Fibroblast of peridontal ligament (primary cell): ENCODE measurements at regions not wholly inside any gene's neighbourhood (a gene's known extent, or its start where the extent isn't known, plus 50 kb on each side); places are given as distances from the start of the nearest gene placed in this dataset.

ENCODE experiments used
- DNase-seq: peaks from one replicate; pipeline ENCODE4 v3.0.0-alpha.2; 2010; ENCODE audit errors: extremely low read depth

DNA sequence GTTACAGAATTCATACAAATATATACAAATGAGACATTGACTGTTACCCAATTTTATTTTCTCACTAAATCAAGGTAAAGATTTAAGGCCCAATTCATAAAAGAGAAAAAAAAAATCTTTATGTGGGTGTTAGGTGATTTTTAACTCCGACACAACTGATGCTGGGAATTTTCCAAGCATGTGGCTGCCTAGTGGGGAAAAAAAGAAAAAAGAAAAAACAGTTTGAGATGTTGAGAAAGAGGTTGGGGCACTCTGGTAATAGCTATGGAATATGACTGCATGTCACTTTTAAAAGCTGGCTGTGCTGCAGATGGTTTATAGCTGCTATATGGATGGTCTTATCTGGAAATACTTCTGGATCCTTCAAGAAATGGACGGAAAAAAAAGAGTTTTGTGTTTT, 739.9 kb upstream of the SOX9 start:
- no peak for DNase-seq

DNA sequence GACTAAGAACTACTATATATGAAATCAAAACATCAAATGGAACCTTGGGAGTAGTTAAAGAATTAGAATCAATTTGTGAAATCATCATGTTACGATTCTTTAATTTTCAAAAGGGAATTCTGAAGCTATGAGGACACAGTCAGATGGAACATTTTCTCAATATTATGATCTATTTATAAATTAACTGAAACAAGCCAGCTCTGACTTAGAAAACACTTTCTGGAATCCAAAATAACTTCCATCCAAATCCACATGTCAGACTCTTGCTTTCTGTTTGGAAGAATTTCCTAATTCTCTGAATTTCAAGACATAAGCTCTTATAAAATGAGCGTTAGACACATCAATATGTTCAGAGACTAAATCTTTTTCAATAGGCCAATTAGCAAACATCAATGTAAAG, 737.7 kb upstream of the SOX9 start:
- peak; percentile 30 for DNase-seq

DNA sequence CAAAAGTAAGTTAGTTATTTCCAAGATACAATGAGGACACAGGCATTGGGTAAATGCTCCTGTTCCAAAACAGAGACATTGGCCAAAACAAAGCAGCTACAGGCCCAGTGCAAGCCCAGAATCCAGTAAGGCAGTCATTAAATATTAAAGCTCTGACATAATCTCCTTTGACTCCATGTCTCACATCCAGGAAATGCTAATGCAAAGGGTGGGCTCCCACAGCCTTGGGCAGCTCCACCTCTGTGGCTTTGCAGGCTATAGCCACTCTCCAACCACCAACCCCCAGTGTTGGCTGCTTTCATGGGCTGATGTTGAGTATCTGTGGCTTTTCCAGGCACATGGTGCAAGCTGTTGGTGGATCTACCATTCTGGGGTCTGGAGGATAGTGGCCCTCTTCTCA, 733.4 kb upstream of the SOX9 start:
- no peak for DNase-seq

DNA sequence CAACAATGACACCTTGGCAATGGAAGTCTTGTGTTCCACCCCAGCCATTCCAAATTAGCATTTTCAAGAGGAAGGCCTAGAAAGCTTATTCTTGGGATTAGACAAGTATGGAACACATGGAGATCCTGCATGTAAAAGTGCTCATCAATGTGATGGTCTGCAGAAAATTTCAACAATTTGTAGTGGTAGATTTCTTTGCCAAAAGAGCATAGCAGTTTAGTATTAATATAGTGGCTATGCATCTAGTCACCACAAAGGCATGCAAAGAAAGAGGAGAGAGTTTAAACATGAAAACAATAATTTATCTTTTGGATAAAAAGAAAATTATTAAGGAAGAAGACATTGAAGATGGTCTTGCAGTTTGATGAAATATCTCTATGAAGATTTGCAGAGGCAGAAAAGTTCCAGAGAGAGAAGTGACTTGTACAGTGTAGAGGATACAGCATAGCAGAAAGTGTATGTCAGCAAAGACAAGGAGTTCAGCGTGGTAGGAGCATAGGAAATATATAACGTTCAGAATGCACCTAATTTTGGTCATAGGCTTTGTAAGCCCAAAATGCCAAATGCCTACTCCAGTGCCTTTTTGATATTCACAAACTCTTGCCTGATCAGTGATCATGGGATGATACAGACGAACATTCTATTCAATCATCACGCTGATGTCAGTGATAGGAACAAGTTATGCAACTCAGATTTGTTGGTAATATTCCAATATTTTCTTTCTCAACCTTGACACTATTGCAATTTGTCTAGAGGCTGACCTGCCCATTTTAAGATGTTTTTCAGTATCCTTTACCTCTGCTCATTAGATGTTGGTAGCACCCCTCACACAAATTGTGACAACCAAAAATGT, 727.9 kb upstream of the SOX9 start:
- peak; percentile 73 for DNase-seq

DNA sequence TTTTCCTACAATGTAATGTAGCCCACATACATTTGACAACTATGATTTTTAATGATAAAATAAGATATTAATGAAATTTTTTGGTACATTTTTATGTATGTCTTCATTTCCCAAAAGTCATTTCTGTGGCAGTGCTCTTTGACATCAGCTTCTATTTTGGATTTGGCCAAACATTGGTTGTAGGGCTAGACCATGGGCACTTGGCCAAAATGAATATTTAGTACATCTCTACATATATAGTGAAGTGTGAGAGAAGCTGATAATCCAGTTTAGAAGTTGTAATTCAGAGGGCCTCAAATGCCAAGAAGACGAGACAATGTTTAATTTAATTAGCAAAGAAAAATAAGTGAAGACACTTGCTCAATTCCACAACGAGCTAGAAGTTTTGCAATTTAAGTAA, 724.9 kb upstream of the SOX9 start:
- DNase-seq, result peak; percentile 35

DNA sequence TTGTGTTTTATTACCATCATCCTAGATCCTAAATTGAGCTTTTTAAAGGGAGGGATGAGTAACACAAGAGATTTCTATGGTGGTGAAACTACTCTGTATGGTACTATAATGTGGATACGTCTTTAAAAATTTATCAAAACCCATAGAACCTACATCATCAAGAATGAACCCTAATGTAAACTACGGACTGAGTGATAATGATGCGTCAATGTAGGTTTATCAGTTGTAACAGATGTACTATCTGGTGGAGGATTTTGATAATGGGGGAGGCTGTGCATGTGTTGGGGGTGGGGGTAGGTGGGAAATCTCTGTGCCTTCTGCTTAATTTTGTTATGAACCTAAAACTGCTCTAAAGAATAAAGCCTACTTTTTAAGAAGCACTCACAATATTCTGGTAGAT, 724.1 kb upstream of the SOX9 start:
- DNase-seq, result no peak

DNA sequence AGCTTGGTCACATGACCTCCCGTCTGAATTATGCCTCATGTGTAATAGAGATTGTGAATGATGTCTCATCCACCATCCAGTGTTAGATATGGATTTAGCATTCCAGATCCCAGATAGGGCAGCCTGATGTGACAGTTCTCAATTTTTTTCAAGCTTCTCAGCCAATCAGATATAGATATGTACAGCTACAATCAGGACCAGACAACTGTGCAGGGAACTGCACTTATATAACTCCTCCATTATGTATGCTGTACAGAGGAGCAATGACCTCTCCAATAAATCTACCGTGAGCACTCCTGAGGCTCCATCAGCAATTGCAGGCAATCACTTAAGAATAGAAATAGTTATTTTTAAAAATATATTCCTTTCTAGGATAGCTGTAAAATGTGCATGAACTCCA, 722.8 kb upstream of the SOX9 start:
- DNase-seq, result no peak

DNA sequence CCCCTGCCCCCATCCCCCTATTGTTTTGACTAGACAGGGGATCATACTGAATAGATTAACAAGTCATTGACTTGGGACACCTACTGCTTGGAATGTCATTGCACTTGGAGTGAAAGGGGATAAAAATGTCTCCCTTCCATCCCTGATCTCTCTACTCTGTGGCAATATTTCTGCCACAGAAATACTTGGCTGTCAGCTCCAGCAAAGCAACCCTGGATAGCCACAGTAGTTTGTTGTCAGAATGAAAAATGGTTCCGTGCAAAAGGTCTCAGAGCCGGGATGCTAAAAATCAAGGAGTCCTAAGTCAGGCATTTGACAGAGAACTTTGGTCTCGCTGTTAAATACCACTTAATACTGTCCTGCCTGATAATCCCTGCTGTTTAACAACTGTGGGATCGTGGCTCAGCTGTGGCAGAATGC, 722.0 kb upstream of the SOX9 start:
- DNase-seq, result no peak

DNA sequence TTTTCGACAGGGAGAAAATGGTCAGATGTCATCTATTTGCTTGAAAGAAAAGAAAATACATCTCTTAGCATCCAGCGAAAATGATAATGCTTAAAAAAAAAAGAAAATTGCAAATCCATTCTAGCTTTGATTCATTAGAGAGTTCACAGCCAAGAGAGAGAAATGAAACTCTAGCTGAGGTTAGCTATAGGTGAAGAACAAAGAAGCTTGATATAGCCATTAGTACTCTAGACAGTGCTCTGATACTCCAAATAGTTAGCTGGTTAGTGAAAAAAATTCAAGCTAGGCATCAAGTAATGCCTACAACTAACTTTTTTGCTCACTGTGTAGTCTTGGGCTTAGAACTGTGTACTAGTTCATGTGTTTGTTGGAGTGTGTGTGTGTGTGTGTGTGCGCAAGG, 721.6 kb upstream of the SOX9 start:
- no peak for DNase-seq

DNA sequence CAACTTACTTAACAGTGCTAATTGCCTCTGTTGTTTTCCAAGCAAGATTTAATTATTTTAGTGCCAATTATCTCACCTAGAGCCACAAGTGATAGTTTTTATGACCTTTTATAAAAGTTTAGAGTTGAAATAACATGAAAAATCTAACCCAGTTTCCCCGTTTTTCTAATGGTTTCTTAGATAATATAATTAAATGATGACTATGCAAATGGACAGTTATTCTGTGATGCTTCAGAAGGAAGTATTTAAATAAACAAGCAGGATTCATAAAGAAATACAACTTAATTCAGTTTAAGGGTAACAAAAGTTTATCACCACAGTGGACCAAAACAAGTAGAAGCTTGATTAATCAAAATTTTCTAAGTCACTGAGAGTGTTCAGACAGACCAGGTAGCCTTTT, 721.2 kb upstream of the SOX9 start:
- DNase-seq, result no peak

DNA sequence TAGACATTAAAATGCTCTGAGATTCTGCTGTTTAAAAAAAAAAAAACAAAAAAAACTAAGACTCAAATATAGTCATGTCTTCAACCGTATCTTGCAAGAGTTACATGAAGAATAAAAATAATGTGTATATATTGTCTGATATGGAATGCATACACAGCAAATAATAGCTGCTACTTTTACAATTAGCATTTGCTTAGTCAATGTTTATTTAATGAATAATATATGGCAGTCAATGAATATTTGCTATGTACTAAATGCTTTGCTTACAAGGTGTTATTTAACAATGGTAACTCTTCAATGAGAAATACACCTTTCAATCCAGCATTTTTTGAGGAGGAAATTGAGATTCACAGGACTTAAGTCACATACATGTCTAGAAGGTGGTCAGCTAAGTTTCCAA, 718.8 kb upstream of the SOX9 start:
- DNase-seq, result no peak

DNA sequence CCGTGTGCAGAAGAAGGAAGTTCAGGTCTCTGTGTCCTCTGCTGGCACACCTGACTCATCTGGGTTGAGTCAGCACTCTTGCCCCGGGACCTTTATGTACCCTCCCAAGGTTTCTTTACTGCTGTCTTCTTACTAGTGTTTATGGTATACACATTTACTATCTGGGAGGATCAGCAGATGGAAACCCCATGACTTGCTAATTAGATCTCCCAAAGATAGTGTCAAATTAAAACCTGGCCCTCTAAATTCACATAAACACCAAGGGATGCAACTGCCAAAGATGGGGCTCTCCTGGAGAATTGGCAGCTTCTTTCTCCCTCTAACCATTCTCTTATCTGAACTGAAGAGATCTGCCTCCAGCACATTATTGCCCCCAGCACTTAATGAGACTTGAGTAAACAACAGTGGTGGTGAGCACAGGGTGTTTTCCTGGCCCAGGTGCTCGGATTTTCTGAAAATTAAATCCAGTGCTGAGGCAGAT, 718.1 kb upstream of the SOX9 start:
- DNase-seq, result no peak

DNA sequence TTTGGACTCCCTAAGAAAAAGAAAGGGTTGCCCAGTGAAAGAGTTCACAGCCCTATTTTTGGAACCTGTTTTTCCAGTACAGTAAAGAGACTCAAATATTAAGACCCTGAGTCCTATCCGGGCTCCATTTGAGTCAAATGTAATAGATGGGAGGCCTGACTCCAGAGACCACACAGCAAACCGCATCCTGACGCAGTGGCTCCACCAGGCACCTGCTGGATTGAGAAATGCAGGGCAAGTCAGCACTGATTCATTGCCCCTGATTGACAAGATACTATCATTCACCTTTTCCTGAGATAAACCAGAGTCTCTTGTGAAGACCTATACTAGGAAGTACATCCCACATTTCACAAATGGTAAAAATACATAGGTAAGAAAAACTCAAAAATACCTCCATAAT, 715.7 kb upstream of the SOX9 start:
- no peak for DNase-seq

DNA sequence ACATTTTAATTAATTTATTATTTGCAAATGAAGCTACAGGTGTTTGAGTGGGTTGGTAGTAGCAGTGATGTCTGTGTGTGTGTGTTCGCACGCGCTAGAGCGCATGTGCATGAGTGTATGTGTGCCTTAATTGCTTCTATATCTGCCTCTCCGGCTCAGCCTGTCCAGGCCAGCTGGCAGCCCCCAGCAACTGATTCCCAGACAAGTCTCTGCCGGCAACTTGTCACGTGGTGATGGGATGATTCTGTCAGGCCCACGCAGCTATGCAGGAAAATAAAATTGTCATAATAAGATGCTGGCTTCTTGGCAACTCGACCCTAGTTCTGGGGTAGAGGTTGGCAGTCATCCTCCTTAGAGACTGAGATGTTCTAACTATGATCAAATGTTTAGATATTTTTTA, 712.8 kb upstream of the SOX9 start:
- no peak for DNase-seq

DNA sequence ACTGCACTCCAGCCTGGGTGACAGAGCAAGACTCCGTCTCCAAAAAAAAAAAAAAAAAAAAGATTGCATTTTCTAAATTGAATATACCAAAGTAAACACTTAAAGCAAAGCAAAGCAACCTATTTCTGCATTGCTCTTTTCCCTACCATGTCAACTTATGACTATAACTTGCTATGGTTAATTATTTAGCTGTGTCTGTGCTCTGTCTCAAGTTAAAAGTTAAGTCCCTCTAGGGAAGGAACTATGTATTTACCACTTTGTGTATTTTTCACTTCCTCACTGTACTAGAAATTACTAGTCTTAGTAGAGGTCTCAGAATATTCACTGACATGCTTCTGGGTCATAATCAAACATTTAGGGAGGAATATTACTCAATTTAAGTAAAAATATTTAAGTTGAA, 711.7 kb upstream of the SOX9 start:
- DNase-seq, result peak; percentile 16

DNA sequence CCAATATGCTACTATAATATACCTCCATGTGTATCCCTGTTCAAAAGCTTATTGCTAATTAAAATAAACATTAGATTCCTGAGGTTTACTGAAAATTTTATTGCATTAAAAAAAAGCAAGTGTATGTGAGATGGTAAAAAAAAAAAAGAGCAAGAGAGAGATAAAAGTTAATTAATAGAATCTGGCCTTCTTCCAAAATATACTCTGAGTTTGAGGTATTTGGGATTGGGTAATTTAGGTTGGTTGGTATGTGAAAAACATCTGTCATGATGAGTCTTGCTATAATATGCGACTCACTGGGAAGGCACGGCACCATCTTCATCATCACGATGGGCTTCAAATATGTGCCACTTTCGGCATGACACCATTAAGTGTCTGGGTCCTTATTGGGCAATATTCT, 711.1 kb upstream of the SOX9 start:
- peak; percentile 74 for DNase-seq

DNA sequence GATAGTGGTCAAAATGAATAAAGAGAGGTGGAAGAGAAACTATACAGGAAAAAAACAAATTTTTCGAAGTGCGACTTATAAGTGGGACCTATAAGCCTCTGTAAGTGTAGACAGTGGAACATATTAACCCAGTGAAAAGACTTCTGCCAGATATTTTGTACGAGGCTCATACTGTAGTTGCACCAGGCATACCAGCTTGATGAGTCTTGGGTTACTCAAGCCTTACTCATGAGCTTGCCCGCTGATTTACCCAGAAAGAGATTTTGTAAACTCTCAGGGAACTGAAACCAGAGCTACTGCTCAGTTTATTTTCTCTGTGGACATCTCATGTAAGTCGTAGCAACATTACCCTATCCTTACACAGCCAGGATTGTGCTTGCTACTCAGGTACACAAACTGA, 708.0 kb upstream of the SOX9 start:
- peak; percentile 99 for DNase-seq

DNA sequence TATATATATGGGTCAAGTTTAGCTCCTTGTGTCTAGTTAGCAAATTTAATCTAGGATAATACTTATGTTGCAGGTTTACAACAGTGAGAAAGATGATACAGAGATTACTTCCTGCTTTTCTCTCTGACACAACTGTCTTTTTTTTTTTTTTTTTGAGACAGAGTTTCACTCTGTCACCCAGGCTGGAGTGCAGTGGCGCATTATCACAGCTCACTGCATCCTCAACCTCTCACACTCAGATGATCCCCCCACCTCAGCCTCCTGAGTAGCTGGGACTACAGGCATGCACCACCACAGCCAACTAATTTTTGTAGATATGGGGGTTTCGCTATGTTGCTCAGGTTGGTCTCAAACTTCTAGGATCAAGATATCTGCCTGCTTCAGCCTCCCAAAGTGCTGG, 706.9 kb upstream of the SOX9 start:
- DNase-seq, result no peak

DNA sequence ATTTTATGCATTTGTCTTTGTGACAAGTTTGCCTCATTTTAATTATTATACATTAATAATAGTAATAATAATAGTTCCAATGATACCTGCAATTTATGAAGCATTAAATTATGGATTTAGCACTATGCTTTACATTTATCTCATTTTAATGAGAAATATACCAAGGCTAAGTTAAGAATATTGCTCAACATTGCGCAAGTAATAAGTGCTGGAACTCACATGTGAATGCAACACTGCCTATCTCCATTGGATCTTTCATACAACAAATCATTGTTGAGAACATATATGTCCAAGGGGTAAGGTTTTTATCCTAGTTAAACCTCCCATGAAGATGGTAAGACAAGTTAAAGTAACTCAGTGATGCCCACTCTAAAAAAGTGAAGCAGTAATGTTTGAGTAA, 703.7 kb upstream of the SOX9 start:
- DNase-seq, result no peak

DNA sequence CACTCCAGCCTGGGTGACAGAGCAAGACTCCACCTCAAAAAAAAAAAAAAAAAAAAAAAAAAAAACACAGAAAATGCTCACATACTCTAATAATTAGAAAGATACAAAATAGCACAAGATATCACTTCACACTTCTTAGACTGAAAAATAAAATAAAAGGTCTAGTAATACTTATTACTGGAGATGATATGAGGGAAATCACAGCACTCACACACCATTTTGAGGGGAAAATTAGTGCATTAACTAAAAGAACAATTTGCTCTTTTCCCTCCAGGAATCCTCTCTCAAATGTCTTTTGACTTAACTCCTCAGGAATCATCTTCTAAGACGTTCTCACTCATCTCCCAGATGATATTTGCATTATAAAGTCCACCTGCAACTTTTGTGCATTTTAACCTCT, 697.9 kb upstream of the SOX9 start:
- no peak for DNase-seq

DNA sequence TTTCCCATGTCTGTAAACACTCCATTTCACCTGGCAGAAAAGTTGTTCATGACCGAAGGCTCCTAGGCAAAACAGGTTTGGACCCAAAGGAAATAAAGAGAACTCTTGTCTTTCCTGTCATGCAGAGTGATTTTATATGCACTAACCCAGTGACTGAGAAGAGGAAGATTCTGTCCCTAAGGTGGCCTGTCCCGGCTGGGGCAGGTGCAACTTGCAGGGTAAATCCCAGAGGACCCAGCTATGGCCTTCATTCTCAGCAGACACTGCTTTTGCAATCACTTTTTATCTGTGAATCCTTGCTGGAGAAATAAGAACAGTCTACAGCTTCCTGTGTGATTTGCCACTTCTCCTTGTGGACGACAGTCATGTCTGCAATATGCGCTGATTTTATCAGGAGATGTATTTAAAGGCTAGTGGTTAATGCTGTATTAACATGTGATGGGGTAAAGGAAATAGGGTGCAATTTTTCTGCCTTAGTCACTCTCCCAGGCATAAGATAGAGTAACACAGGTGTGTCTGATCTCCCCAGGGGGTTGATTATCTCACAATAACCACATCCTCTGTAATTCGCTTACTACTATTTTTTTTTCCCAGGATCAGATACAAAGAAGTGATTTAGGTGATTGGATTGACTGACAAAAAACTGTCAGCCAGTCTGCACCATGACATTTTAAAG, 696.8 kb upstream of the SOX9 start:
- no peak for DNase-seq

DNA sequence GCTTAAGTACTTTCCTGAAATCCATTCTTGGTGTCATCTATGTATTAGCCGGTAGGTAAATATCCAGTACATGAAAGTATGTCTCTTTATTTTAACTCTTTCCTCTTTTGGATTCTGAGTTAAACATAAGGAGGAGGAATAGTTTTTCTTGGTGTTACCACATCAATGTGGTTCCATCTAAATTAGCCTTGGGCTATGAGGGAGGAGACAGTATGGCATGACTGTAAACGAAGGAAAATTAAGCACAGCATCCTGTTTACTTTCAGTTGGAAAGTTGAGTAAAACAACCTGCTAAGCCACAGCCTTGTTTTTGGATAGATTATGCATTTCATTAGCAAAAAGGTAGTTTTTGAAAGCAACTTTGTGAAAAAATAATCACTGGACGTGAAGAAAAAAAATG, 693.0 kb upstream of the SOX9 start:
- DNase-seq, result no peak

DNA sequence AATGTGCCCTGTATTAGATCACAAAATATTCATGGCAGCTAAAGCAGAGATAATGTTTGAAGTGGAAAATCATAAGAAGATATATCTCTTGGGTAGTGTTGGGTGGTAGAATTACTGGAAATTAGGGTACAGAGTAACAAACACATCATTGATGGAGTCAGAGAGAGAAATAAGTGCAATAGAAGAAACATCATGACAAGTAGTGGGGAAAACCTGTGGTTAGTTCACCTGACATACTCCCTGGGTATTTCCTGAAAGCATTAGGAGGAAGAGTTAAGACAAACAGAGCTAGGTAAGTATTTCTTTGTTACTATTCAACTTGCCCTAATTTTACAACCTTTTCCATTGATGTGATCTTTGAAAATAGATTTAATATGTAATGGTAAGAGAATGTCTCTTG, 691.9 kb upstream of the SOX9 start:
- DNase-seq, result no peak
